ENCODE measurements at regions not wholly inside any gene's neighbourhood (a gene's known extent, or its start where the extent isn't known, plus 50 kb on each side); places are given as distances from the start of the nearest gene placed in this dataset.
"Not testable (repeated sequence)": the region's sequence is repeated elsewhere in the genome, so short reads cannot be mapped to it uniquely, and the experiment has no call there.

DNA sequence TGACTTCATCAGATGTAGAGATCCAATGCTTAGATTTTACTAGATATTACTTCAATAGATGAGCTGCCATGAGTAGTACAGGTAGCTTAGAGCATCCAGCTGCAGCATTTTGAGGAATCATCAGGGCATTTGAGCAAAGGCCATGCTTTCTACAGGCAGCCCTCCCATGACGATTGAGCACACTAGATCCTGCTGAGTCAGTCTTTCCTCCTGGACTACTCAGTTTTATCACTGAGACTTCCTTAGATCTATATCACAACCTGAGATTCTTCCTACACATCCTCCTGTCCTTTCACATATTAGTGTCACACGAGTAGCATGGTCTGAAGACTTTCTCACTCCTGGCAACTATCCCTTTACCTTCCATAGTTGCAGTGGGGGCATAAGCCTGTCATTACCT, 1401.8 kb downstream of the FSCB start:
- no peaks in the 10 kb centered on the region for H3K4me1 Mint-ChIP-seq (ENCODE audit: low read depth)
- no peak for DNase-seq
- TF ChIP-seq, protein P1, sequence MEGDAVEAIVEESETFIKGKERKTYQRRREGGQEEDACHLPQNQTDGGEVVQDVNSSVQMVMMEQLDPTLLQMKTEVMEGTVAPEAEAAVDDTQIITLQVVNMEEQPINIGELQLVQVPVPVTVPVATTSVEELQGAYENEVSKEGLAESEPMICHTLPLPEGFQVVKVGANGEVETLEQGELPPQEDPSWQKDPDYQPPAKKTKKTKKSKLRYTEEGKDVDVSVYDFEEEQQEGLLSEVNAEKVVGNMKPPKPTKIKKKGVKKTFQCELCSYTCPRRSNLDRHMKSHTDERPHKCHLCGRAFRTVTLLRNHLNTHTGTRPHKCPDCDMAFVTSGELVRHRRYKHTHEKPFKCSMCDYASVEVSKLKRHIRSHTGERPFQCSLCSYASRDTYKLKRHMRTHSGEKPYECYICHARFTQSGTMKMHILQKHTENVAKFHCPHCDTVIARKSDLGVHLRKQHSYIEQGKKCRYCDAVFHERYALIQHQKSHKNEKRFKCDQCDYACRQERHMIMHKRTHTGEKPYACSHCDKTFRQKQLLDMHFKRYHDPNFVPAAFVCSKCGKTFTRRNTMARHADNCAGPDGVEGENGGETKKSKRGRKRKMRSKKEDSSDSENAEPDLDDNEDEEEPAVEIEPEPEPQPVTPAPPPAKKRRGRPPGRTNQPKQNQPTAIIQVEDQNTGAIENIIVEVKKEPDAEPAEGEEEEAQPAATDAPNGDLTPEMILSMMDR (IDR thresholded peaks at IDR 0.05), result no peak
- H3K36me3 Mint-ChIP-seq (ENCODE audit: low read depth), result 0 out of 2 replicates have a peak, but pooled peaks cover 5% of the 10 kb centered on the region
- H3K9me3 Mint-ChIP-seq, result peaks cover 45% of the 10 kb centered on the region
- no peak overlapping the region for H3K4me3 Mint-ChIP-seq
- no peak overlapping the region for H3K27ac Mint-ChIP-seq
- H3K27me3 Mint-ChIP-seq (ENCODE audit: insufficient read depth), result no peaks in the 10 kb centered on the region

DNA sequence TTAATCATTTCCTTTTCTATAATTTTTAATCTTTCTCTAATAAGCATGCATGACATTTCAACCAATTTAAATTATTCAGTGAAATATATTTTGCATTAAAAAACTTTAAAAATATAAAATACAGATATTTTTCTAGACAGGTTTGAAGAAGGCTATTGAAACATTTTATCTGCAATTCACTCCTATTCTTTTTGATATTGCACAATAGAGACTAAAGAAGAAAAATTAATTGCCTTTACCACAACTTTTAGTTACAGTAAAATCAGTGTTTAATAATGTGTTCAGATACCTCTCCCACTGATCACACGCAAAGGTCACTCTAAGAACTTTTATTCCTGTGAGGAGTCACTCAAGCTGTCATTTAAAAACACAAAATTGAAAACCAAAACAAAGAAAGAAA, 1416.7 kb downstream of the FSCB start:
- TF ChIP-seq, protein P1 (IDR thresholded peaks at IDR 0.05), result no peak
- Mint-ChIP-seq H3K4me3 (no peak overlapping the region), H3K4me1 (ENCODE audit: low read depth) (no peaks in the 10 kb centered on the region), H3K27me3 (ENCODE audit: insufficient read depth) (no peaks in the 10 kb centered on the region), H3K36me3 (ENCODE audit: low read depth) (peaks cover 4% of the 10 kb centered on the region; the same call in 1 of the 2 replicates), H3K27ac (no peak overlapping the region), H3K9me3 (peaks cover 39% of the 10 kb centered on the region)
- DNase-seq, result no peak

DNA sequence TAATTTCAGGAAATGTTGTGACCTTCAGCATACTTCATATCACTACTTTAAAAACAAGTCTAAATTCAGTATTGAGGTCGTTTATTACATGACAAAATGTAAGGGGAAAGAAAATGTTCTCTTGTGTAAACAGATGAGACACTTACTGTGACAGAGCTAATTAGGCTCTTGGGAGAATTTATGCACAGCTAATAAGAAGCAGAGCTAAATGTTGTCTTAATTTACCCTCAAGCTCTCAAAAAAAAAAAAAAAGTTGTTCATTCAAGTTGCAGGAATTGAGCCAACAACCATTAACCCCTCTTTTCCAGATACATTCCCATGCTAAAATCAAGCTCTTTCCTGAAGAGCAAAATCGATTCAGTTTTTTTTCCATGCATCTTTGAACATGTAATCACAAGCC, 1419.4 kb downstream of the FSCB start:
- Mint-ChIP-seq H3K4me1 (ENCODE audit: low read depth) (no peaks in the 10 kb centered on the region), H3K4me3 (no peak overlapping the region), H3K9me3 (peaks cover 32% of the 10 kb centered on the region), H3K36me3 (ENCODE audit: low read depth) (peaks cover 4% of the 10 kb centered on the region; the same call in 1 of the 2 replicates), H3K27ac (no peak overlapping the region), H3K27me3 (ENCODE audit: insufficient read depth) (no peaks in the 10 kb centered on the region)
- TF ChIP-seq, protein P1 (IDR thresholded peaks at IDR 0.05), result no peak
- no peak for DNase-seq

DNA sequence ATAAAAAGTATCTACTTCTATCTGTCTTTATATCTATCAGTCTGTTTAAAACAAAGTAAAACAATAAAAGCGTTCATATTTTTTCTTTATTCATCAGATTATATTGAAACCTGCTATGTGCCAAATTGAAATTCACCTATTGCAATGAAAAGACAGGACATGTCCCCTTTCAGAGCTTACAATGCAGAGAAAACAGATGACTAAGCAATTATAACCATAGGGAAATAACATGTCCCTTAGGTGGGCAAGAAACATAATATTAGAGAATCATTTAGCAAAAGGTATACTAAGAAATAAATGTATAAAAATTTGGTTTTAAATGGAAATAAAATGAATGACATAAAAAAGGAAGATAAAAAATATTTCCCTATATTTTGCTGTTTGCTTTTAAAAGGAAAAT, 1421.3 kb downstream of the FSCB start:
- TF ChIP-seq, protein P1 (IDR thresholded peaks at IDR 0.05), result no peak
- Mint-ChIP-seq H3K36me3 (ENCODE audit: low read depth) (peaks cover 4% of the 10 kb centered on the region; the same call in 1 of the 2 replicates), H3K4me1 (ENCODE audit: low read depth) (no peaks in the 10 kb centered on the region), H3K4me3 (no peak overlapping the region), H3K9me3 (peaks cover 26% of the 10 kb centered on the region), H3K27me3 (ENCODE audit: insufficient read depth) (no peaks in the 10 kb centered on the region), H3K27ac (no peak overlapping the region)
- no peak for DNase-seq

DNA sequence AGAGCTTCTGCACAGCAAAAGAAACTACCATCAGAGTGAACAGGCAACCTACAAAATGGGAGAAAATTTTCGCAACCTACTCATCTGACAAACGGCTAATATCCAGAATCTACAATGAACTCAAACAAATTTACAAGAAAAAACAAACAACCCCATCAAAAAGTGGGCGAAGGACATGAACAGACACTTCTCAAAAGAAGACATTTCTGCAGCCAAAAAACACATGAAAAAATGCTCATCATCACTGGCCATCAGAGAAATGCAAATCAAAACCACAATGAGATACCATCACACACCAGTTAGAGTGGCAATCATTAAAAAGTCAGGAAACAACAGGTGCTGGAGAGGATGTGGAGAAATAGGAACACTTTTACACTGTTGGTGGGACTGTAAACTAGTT, 1439.7 kb downstream of the FSCB start:
- not testable (repeated sequence) for DNase-seq; H3K27ac Mint-ChIP-seq; H3K36me3 Mint-ChIP-seq (ENCODE audit: low read depth); H3K4me1 Mint-ChIP-seq (ENCODE audit: low read depth); H3K27me3 Mint-ChIP-seq (ENCODE audit: insufficient read depth); H3K9me3 Mint-ChIP-seq; H3K4me3 Mint-ChIP-seq

DNA sequence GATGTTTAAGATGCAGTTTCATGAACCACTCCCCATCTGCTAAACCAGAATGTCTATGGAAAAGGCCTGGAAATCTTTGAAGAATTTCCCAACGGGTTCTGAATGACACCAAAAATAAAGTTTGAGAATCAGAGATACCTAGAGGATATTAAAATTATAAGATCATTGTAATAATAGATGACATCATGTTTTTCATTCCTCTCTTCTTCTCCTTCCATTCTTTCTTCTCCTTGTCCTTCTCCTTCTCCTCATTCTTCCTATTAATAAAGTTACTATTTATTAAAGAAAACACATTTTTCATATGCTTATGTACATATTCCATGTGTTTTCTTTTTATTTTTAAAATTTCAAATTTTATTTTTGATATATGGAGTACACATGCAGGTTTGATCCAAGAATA, 1449.4 kb downstream of the LRFN5 start:
- Mint-ChIP-seq H3K9me3 (peaks cover 35% of the 10 kb centered on the region), H3K4me1 (ENCODE audit: low read depth) (no peaks in the 10 kb centered on the region), H3K36me3 (ENCODE audit: low read depth) (no peaks in the 10 kb centered on the region), H3K4me3 (no peak overlapping the region), H3K27me3 (ENCODE audit: insufficient read depth) (no peaks in the 10 kb centered on the region), H3K27ac (no peak overlapping the region)
- no peak for DNase-seq
- TF ChIP-seq, protein P1 (IDR thresholded peaks at IDR 0.05), result no peak

All from HFFc6 (cell line).